K562 (cell line): ENCODE measurements at regions not wholly inside any gene's neighbourhood (a gene's known extent, or its start where the extent isn't known, plus 50 kb on each side); places are given as distances from the start of the nearest gene placed in this dataset.

Experiments
- ATAC-seq: fragments of 200-7000 bp; cut with Tn5 transposase; 3 replicates; pipeline ENCODE4 v1.9.1; 2020; ENCODE audit warnings: moderate library complexity
- BruUV-seq: library from RNA; stranded (reverse); fragments of 400-500 nt; replicated peaks from 2 replicates; lab custom pipeline; 2021; lab: Mats Ljungman, UMichigan
- CTCF ChIA-PET: fragments of 300-600 bp; formaldehyde crosslinking; extraction: SDS; loops from one replicate; lab custom pipeline; 2021; ENCODE audit warnings: low intra/inter-chr PET ratio; lab: Yijun Ruan, JAX
- POLR2A ChIA-PET: fragments of 300-600, 350-650 bp; sonication (Branson Sonifier 250); formaldehyde crosslinking; extraction: SDS; loops from one replicate; lab custom pipeline; 2021; ENCODE audit warnings: antibody characterized with exemption, inconsistent platforms; lab: Yijun Ruan, JAX
- DNase-seq, 4 experiments: peaks; one replicate each; pipeline versions ENCODE4 v3.0.0 to v3.0.0-alpha.2; 2011 to 2018; ENCODE audit warnings: low spot score in 3 of 4, mixed read lengths in 3 of 4; ENCODE audit errors: extremely low read depth in 1 of 4
- FAIRE-seq: peaks from 2 replicates; lab custom pipeline; 2011; peaks lifted over from hg19 to GRCh38; lab: Jason Lieb, UNC
- H2AFZ ChIP-seq: 2 replicates; pipeline ENCODE4 v1.6.0; 2011; ENCODE audit warnings: low read depth, low read length, control low read depth, inconsistent platforms
- H3K27ac ChIP-seq: fragments of 200-600 bp; 3 replicates; pipeline ENCODE4 v1.8.0; 2011; ENCODE audit warnings: low read depth, mild to moderate bottlenecking, control low read depth, inconsistent platforms, low read length, moderate library complexity, mixed read lengths; ENCODE audit errors: extremely low read depth
- H3K27me3 ChIP-seq, 2 experiments: fragments of 300-600 bp in 1 of 2; 2 replicates in 1 of 2; 3 replicates in 1 of 2; pipeline versions ENCODE4 v1.6.0 to v1.8.0; 2011; ENCODE audit warnings: inconsistent platforms in 2 of 2, low read length in 2 of 2, mild to moderate bottlenecking in 1 of 2, mixed read lengths in 1 of 2, moderate library complexity in 1 of 2; ENCODE audit not compliant: control insufficient read depth in 2 of 2, insufficient read depth in 2 of 2
- H3K36me3 ChIP-seq: fragments of 300-600 bp; 3 replicates; pipeline ENCODE4 v1.8.0; 2011; ENCODE audit warnings: mild to moderate bottlenecking, low read length, inconsistent platforms; ENCODE audit not compliant: control insufficient read depth, insufficient read depth
- H3K4me1 ChIP-seq, 2 experiments: fragments of 200-600 bp in 1 of 2; replicated peaks in 1 of 2; 2 replicates in 1 of 2; 3 replicates in 1 of 2; pipeline versions ENCODE4 v1.5.1 to v1.8.0; 2011; ENCODE audit warnings: inconsistent platforms in 2 of 2, low read length in 2 of 2, mild to moderate bottlenecking in 1 of 2, mixed read lengths in 1 of 2, moderate library complexity in 1 of 2; ENCODE audit not compliant: control insufficient read depth in 2 of 2, insufficient read depth in 2 of 2
- H3K4me2 ChIP-seq: 2 replicates; pipeline ENCODE4 v1.6.1; 2011; ENCODE audit warnings: low read length, control low read depth, inconsistent platforms, mixed read lengths; ENCODE audit not compliant: insufficient read depth
- H3K4me3 ChIP-seq: fragments of 200-600 bp; sonication (generic), shearing (Covaris generic); 2 replicates; pipeline ENCODE4 v1.5.1; 2016; ENCODE audit warnings: control low read depth, inconsistent platforms
- H3K79me2 ChIP-seq: fragments of 200-600 bp; 3 replicates; pipeline ENCODE4 v1.8.0; 2011; ENCODE audit warnings: low read length, inconsistent platforms; ENCODE audit not compliant: control insufficient read depth, insufficient read depth
- H3K9ac ChIP-seq, 2 experiments: 2 replicates each; pipeline versions ENCODE4 v1.6.0 to v1.6.1; 2011; ENCODE audit warnings: low read depth in 2 of 2, low read length in 2 of 2, control low read depth in 1 of 2, inconsistent platforms in 1 of 2, mild to moderate bottlenecking in 1 of 2, mixed read lengths in 1 of 2; ENCODE audit not compliant: insufficient read depth in 1 of 2
- H3K9me1 ChIP-seq: one replicate; pipeline ENCODE4 v1.6.0; 2011; ENCODE audit warnings: inconsistent platforms, mild to moderate bottlenecking, low read length, moderate library complexity; ENCODE audit not compliant: control insufficient read depth, insufficient read depth
- H3K9me3 ChIP-seq: replicated peaks from 2 replicates; pipeline ENCODE4 v1.5.1; 2011; ENCODE audit warnings: low read depth, low read length, inconsistent platforms; ENCODE audit not compliant: control insufficient read depth, insufficient read depth
- H4K20me1 ChIP-seq: replicated peaks from 2 replicates; pipeline ENCODE4 v1.6.1; 2011; ENCODE audit warnings: low read length, inconsistent platforms, mixed read lengths; ENCODE audit not compliant: control insufficient read depth, insufficient read depth
- CHAMP1 ChIP-seq: fragments of 450-650 bp; IDR thresholded peaks from 2 replicates; pipeline ENCODE4 v1.6.1; 2016; ENCODE audit warnings: mild to moderate bottlenecking
- CTCFL ChIP-seq: IDR thresholded peaks from 2 replicates; pipeline ENCODE4 v1.6.1; 2011; ENCODE audit warnings: borderline replicate concordance, low read depth, mild to moderate bottlenecking, moderate library complexity, low read length; ENCODE audit not compliant: insufficient read depth, poor library complexity, severe bottlenecking
- DLX4 ChIP-seq: fragments of 250-450 bp; sonication (Bioruptor Pico); IDR thresholded peaks from 2 replicates; pipeline ENCODE4 v1.6.1; 2021; ENCODE audit warnings: mild to moderate bottlenecking
- ETS1 ChIP-seq: conservative IDR thresholded peaks from 2 replicates; pipeline ENCODE4 v1.6.1; 2011; ENCODE audit warnings: low read depth, mild to moderate bottlenecking, low read length; ENCODE audit not compliant: control insufficient read depth
- ETV1 ChIP-seq: fragments of 450-650 bp; conservative IDR thresholded peaks from 2 replicates; pipeline ENCODE4 v1.6.1; 2016; ENCODE audit warnings: missing genetic modification characterization, control low read depth, low read depth, missing compliant biosample characterization
- HMG20A ChIP-seq: fragments of 450-650 bp; formaldehyde crosslinking; conservative IDR thresholded peaks from 2 replicates; pipeline ENCODE4 v1.4.0; 2020; ENCODE audit warnings: mild to moderate bottlenecking, mixed read lengths
- ILK ChIP-seq: fragments of 450-650 bp; IDR thresholded peaks from 2 replicates; pipeline ENCODE4 v1.6.1; 2016; ENCODE audit warnings: missing genetic modification characterization, low read depth, mild to moderate bottlenecking, missing compliant biosample characterization, moderate library complexity, borderline replicate concordance
- MEF2D ChIP-seq: conservative IDR thresholded peaks from 2 replicates; pipeline ENCODE4 v1.6.1; 2016; ENCODE audit warnings: low read depth, missing genetic modification characterization, missing compliant biosample characterization
- NFE2 ChIP-seq: IDR thresholded peaks from 2 replicates; pipeline ENCODE4 v1.6.1; 2014; ENCODE audit warnings: antibody characterized with exemption, low read depth
- POLR2G ChIP-seq: fragments of 200-400 bp; formaldehyde crosslinking; IDR thresholded peaks from 2 replicates; pipeline ENCODE4 v1.6.1; 2017; ENCODE audit warnings: low read depth, mild to moderate bottlenecking, antibody characterized with exemption, low read length, moderate library complexity
- SAP30 ChIP-seq: fragments of 200-600 bp; sonication (generic); IDR thresholded peaks from 2 replicates; pipeline ENCODE4 v1.6.1; 2012; ENCODE audit warnings: borderline replicate concordance, low read depth, mild to moderate bottlenecking, moderate library complexity, low read length, control low read depth, inconsistent platforms; ENCODE audit not compliant: insufficient read depth, poor library complexity, severe bottlenecking
- ZC3H8 ChIP-seq: fragments of 450-650 bp; IDR thresholded peaks from 2 replicates; pipeline ENCODE4 v1.6.1; 2017
- ZNF41 ChIP-seq: fragments of 250-450 bp; sonication (Bioruptor Pico); conservative IDR thresholded peaks from 2 replicates; pipeline ENCODE4 v1.4.0; 2020; ENCODE audit warnings: mild to moderate bottlenecking
- ZNF785 ChIP-seq: fragments of 250-450 bp; sonication (Bioruptor Pico); IDR thresholded peaks from 2 replicates; pipeline ENCODE4 v1.4.0; 2020; ENCODE audit warnings: mild to moderate bottlenecking
- WGBS: fragments of 100-300 bp; shearing (Covaris generic); methylation state at CpG from one replicate; pipeline ENCODE4 v1.1.6; 2016; ENCODE audit warnings: low coverage, mixed read lengths; ENCODE audit not compliant: insufficient coverage; ENCODE audit errors: missing lambda C conversion rate; 5-methylcytosine and 5-hydroxymethylcytosine counted together
- in situ Hi-C: fragments of 300-500 bp; cut with MboI; formaldehyde crosslinking; loops from 4 replicates; pipeline ENCODE4 v1.15.0; 2018; ENCODE audit warnings: inconsistent platforms, mixed read lengths
- intact Hi-C: fragments of 100-400 bp; cut with micrococcal nuclease; formaldehyde crosslinking; loops from 2 replicates; pipeline ENCODE4 v1.14.2; 2022

- no peaks in the 10 kb centered on the region for H3K79me2 ChIP-seq
- ATAC-seq (no peak), FAIRE-seq (no peak), DNase-seq (no peak)
- H3K9me3 ChIP-seq: no peaks in the 10 kb centered on the region
- no peaks in the 10 kb centered on the region for H3K9me1 ChIP-seq
- no peak overlapping the region for H3K27ac ChIP-seq
- WGBS: 0% methylated on average over 4 of the region's 4 CpGs
- no peak overlapping the region for H3K4me2 ChIP-seq
- CTCF ChIA-PET: no interaction called here
- no TSS peak for BruUV-seq
- H3K36me3 ChIP-seq: no peaks in the 10 kb centered on the region
- H2AFZ ChIP-seq: no peak overlapping the region
- no peaks in the 10 kb centered on the region for H3K4me1 ChIP-seq
- H3K27me3 ChIP-seq: no peaks in the 10 kb centered on the region
- no peak overlapping the region for H3K9ac ChIP-seq
- no peaks in the 10 kb centered on the region for H4K20me1 ChIP-seq
- H3K4me3 ChIP-seq: no peak overlapping the region
- intact Hi-C loops: no loop called here
- in situ Hi-C loops: no loop called here
- POLR2A ChIA-PET: no interaction called here
- no peak for TF ChIP-seq HMG20A (CRISPR knock-in tag)
- TF ChIP-seq POLR2G: no peak
- no peak for TF ChIP-seq ZNF41
- no peak for TF ChIP-seq ETV1 (tag)
- no peak for TF ChIP-seq ETS1
- no peak for TF ChIP-seq NFE2
- no peak for TF ChIP-seq ZNF785 (CRISPR knock-in tag)
- no peak for TF ChIP-seq CHAMP1
- no peak for TF ChIP-seq ILK (tag)
- TF ChIP-seq MEF2D (tag): no peak
- no peak for TF ChIP-seq SAP30
- no peak for TF ChIP-seq DLX4 (CRISPR knock-in tag)
- TF ChIP-seq ZC3H8: no peak
- no peak for TF ChIP-seq CTCFL
Measured at GRCh38 chr2:66987733-66988132, 409.4 kb upstream of the ETAA1 start.
